B cell (primary cell): ENCODE measurements at regions not wholly inside any gene's neighbourhood (a gene's known extent, or its start where the extent isn't known, plus 50 kb on each side); places are given as distances from the start of the nearest gene placed in this dataset.

Source experiments
- ATAC-seq: fragments of 200-7000 bp; cut with Tn5 transposase; one replicate; pipeline ENCODE4 v1.10.0; 2021; ENCODE audit warnings: low read depth, mild to moderate bottlenecking, moderate number of reproducible peaks, moderate library complexity
- CTCF ChIA-PET: fragments of 350-600 bp; sonication (Branson Sonifier 250); formaldehyde crosslinking; loops from one replicate; lab custom pipeline; 2021; ENCODE audit warnings: antibody characterized with exemption, inconsistent platforms; lab: Charles Lee
- POLR2A ChIA-PET: fragments of 350-600 bp; sonication (Branson Sonifier 250); formaldehyde crosslinking; loops from one replicate; lab custom pipeline; 2021; ENCODE audit warnings: antibody characterized with exemption; lab: Charles Lee
- DNase-seq: peaks from one replicate; pipeline ENCODE4 v3.0.0; 2013
- H2AFZ ChIP-seq: 2 replicates; pipeline ENCODE4 v1.6.1; 2012; ENCODE audit warnings: mild to moderate bottlenecking, low read depth, low read length; ENCODE audit not compliant: insufficient read depth, poor library complexity, severe bottlenecking
- H3K27ac ChIP-seq, 2 donors: 1 replicate in 1 of 2; 2 replicates in 1 of 2; pipeline ENCODE4 v1.5.1; 2012 to 2013; ENCODE audit warnings: low read length in 2 of 2, mild to moderate bottlenecking in 2 of 2, moderate library complexity in 1 of 2
- H3K27me3 ChIP-seq, 4 experiments: fragments of 200-600 bp in 1 of 4; sonication (generic) in 1 of 4; replicated peaks in 1 of 4; 1 replicate in 2 of 4; 2 replicates in 2 of 4; pipeline versions ENCODE4 v1.6.1 to v1.7.0; 2013 to 2016; ENCODE audit warnings: low read length in 3 of 4, mild to moderate bottlenecking in 2 of 4, mixed read lengths in 1 of 4, moderate library complexity in 1 of 4; ENCODE audit not compliant: insufficient read depth in 4 of 4, control insufficient read depth in 3 of 4; ENCODE audit errors: control extremely low read depth in 1 of 4
- H3K36me3 ChIP-seq, 2 experiments: replicated peaks in 1 of 2; 1 replicate in 1 of 2; 2 replicates in 1 of 2; pipeline versions ENCODE4 v1.6.1 to v1.7.1; 2013; ENCODE audit warnings: low read length in 1 of 2; ENCODE audit not compliant: insufficient read depth in 2 of 2, control insufficient read depth in 1 of 2; ENCODE audit errors: control extremely low read depth in 1 of 2, extremely low read depth in 1 of 2
- H3K4me1 ChIP-seq, 2 donors: fragments of 200-600 bp in 1 of 2; sonication (generic) in 1 of 2; 1 replicate in 1 of 2; 2 replicates in 1 of 2; pipeline versions ENCODE4 v1.5.1 to v1.6.1; 2013 to 2017; ENCODE audit warnings: low read length in 2 of 2; ENCODE audit not compliant: control insufficient read depth in 2 of 2, insufficient read depth in 2 of 2
- H3K4me2 ChIP-seq: replicated peaks from 2 replicates; pipeline ENCODE3; 2012; ENCODE audit warnings: mild to moderate bottlenecking, low read depth, low read length; ENCODE audit not compliant: poor library complexity, severe bottlenecking
- H3K4me3 ChIP-seq, 5 experiments: fragments of 200-600 bp in 1 of 5; sonication (generic) in 1 of 5; 1 replicate in 3 of 5; 2 replicates in 2 of 5; pipeline versions ENCODE4 v1.5.1 to v1.7.0; 2011 to 2016; ENCODE audit warnings: low read length in 4 of 5, mild to moderate bottlenecking in 4 of 5, low read depth in 2 of 5, control low read depth in 1 of 5, moderate library complexity in 1 of 5; ENCODE audit not compliant: insufficient read depth in 1 of 5; ENCODE audit errors: control extremely low read depth in 1 of 5, extremely low read depth in 1 of 5
- H3K79me2 ChIP-seq: fragments of 200-600 bp; sonication (generic); one replicate; pipeline ENCODE4 v1.6.0; 2016; ENCODE audit warnings: low read length; ENCODE audit not compliant: control insufficient read depth, insufficient read depth
- H3K9ac ChIP-seq: fragments of 200-600 bp; sonication (generic); 2 replicates; pipeline ENCODE4 v1.6.1; 2017; ENCODE audit warnings: mild to moderate bottlenecking, low read length, moderate library complexity
- H3K9me3 ChIP-seq, 3 donors: one replicate each; pipeline versions ENCODE4 v1.6.1 to v1.7.1; 2013; ENCODE audit warnings: low read length in 2 of 3; ENCODE audit not compliant: control insufficient read depth in 2 of 3, insufficient read depth in 1 of 3; ENCODE audit errors: control extremely low read depth in 1 of 3
- H4K20me1 ChIP-seq: 2 replicates; pipeline ENCODE4 v1.6.0; 2012; ENCODE audit warnings: mild to moderate bottlenecking, low read length; ENCODE audit not compliant: insufficient read depth, control insufficient read depth, poor library complexity, severe bottlenecking
- H3K27ac Mint-ChIP-seq: one replicate; pipeline ENCODE4 v1.8.0; 2021; ENCODE audit warnings: mixed read lengths
- H3K27me3 Mint-ChIP-seq: one replicate; pipeline ENCODE4 v1.8.0; 2021; ENCODE audit warnings: mixed read lengths
- H3K4me1 Mint-ChIP-seq: one replicate; pipeline ENCODE4 v1.8.0; 2021; ENCODE audit warnings: mixed read lengths
- H3K4me3 Mint-ChIP-seq: one replicate; pipeline ENCODE4 v1.8.0; 2021; ENCODE audit warnings: mixed read lengths
- H3K9me3 Mint-ChIP-seq: one replicate; pipeline ENCODE4 v1.8.0; 2022; ENCODE audit warnings: mixed read lengths; ENCODE audit not compliant: insufficient read depth
- EZH2 ChIP-seq: IDR thresholded peaks from 2 replicates; pipeline ENCODE4 v1.6.1; 2012; ENCODE audit warnings: borderline replicate concordance, low read depth, mild to moderate bottlenecking, moderate library complexity, low read length; ENCODE audit not compliant: insufficient read depth, poor library complexity, severe bottlenecking
- WGBS: methylation state at CpG from one replicate; pipeline ENCODE4 v1.1.5; 2013; ENCODE audit warnings: missing lambda C conversion rate; ENCODE audit not compliant: insufficient coverage; 5-methylcytosine and 5-hydroxymethylcytosine counted together
- intact Hi-C: fragments of 100-400 bp; cut with micrococcal nuclease; formaldehyde crosslinking; loops from one replicate; pipeline ENCODE4 v1.10.0; 2022
- TF ChIP-seq, protein P1 (sequence below): fragments of 200-600 bp; IDR thresholded peaks from one replicate; pipeline ENCODE4 v1.8.0; 2022; ENCODE audit warnings: antibody characterized with exemption, mild to moderate bottlenecking

DNA sequence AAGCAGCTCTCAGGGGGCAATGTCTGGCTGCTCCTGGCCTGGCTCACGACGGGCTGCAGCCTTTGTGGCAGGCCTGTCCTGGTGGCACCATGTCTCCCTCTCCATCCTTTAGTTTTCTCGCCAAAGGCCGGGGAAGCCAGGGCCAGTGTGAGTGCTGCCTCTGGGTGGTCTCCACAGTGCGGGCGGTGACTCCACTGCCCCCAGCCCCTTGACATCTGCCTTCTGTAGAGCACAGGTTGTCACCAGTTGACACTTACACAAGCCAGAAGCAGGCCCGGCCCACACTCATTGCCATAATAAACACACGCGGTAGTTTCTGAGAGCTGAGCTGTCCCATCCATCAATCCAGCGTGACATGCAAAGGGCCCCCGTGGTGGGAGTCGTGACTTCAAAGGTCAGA is 219.5 kb downstream of the TFAP2C start:
- no peaks in the 10 kb centered on the region for H3K27me3 ChIP-seq
- H3K4me1 Mint-ChIP-seq, result no peaks in the 10 kb centered on the region
- H4K20me1 ChIP-seq, result no peaks in the 10 kb centered on the region
- H3K9me3 ChIP-seq, result peaks cover 0 to 2% (median 0%) of the 10 kb centered on the region in 3 donors
- H3K4me1 ChIP-seq, result no peaks in the 10 kb centered on the region
- H3K9ac ChIP-seq, result no peak overlapping the region
- ChIA-PET CTCF (no interaction called here), POLR2A (no interaction called here)
- H3K27me3 Mint-ChIP-seq, result peaks cover 9% of the 10 kb centered on the region
- whole genome bisulfite sequencing, result 59% methylated on average over 11 of the region's 12 CpGs
- DNase-seq, result no peak
- H3K27ac Mint-ChIP-seq, result no peak overlapping the region
- no peak for TF ChIP-seq EZH2
- TF ChIP-seq, protein P1, sequence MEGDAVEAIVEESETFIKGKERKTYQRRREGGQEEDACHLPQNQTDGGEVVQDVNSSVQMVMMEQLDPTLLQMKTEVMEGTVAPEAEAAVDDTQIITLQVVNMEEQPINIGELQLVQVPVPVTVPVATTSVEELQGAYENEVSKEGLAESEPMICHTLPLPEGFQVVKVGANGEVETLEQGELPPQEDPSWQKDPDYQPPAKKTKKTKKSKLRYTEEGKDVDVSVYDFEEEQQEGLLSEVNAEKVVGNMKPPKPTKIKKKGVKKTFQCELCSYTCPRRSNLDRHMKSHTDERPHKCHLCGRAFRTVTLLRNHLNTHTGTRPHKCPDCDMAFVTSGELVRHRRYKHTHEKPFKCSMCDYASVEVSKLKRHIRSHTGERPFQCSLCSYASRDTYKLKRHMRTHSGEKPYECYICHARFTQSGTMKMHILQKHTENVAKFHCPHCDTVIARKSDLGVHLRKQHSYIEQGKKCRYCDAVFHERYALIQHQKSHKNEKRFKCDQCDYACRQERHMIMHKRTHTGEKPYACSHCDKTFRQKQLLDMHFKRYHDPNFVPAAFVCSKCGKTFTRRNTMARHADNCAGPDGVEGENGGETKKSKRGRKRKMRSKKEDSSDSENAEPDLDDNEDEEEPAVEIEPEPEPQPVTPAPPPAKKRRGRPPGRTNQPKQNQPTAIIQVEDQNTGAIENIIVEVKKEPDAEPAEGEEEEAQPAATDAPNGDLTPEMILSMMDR, result no peak
- H3K4me2 ChIP-seq, result no peak overlapping the region
- intact Hi-C loops, result no loop called here
- H3K4me3 ChIP-seq, result no peak overlapping the region
- no peaks in the 10 kb centered on the region for H3K79me2 ChIP-seq
- no peaks in the 10 kb centered on the region for H3K36me3 ChIP-seq
- no peak overlapping the region for H2AFZ ChIP-seq
- H3K9me3 Mint-ChIP-seq, result peaks cover 4% of the 10 kb centered on the region
- H3K27ac ChIP-seq, result no peak overlapping the region
- H3K4me3 Mint-ChIP-seq, result no peak overlapping the region
- ATAC-seq, result no peak

DNA sequence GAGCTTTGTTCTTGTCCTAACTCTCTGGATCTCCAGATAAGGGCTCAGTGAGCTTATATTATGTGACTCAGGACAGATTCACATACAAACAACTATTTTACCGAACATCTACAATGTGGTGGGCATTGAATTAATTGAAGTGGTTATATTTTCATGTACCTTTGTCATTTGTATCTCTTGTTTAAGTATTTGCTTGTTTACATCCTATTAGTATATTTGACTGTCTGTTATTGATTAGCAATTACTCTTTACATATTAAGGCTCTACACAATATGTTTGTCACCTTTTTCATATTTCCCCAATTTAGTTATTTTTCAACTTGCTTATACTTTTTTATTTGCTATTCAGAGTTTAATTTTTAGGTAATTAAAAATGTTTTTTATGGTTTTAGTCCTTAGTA is 222.4 kb downstream of the TFAP2C start:
- TF ChIP-seq, protein P1, result no peak
- TF ChIP-seq EZH2, result no peak
- no peak overlapping the region for H3K27ac Mint-ChIP-seq
- Histone ChIP-seq H3K36me3 (no peaks in the 10 kb centered on the region), H2AFZ (no peak overlapping the region), H3K9me3 (peaks cover 0 to 7% (median 0%) of the 10 kb centered on the region in 3 donors), H3K4me1 (no peaks in the 10 kb centered on the region), H3K4me2 (no peak overlapping the region), H3K9ac (no peak overlapping the region), H3K27me3 (no peaks in the 10 kb centered on the region), H4K20me1 (no peaks in the 10 kb centered on the region), H3K79me2 (no peaks in the 10 kb centered on the region), H3K4me3 (no peak overlapping the region), H3K27ac (no peak overlapping the region)
- CTCF ChIA-PET, result no interaction called here
- H3K9me3 Mint-ChIP-seq, result no peaks in the 10 kb centered on the region
- WGBS, result no CpG with 5 or more reads among the region's 1 CpG
- no peak for ATAC-seq
- no peaks in the 10 kb centered on the region for H3K4me1 Mint-ChIP-seq
- H3K27me3 Mint-ChIP-seq, result peaks cover 9% of the 10 kb centered on the region
- no peak overlapping the region for H3K4me3 Mint-ChIP-seq
- intact Hi-C loops, result no loop called here
- DNase-seq, result no peak
- POLR2A ChIA-PET, result no interaction called here
